ENCODE measurements at regions not wholly inside any gene's neighbourhood (a gene's known extent, or its start where the extent isn't known, plus 50 kb on each side); places are given as distances from the start of the nearest gene placed in this dataset.
"Not testable (repeated sequence)": the region's sequence is repeated elsewhere in the genome, so short reads cannot be mapped to it uniquely, and the experiment has no call there.

- TF ChIP-seq, protein P1, sequence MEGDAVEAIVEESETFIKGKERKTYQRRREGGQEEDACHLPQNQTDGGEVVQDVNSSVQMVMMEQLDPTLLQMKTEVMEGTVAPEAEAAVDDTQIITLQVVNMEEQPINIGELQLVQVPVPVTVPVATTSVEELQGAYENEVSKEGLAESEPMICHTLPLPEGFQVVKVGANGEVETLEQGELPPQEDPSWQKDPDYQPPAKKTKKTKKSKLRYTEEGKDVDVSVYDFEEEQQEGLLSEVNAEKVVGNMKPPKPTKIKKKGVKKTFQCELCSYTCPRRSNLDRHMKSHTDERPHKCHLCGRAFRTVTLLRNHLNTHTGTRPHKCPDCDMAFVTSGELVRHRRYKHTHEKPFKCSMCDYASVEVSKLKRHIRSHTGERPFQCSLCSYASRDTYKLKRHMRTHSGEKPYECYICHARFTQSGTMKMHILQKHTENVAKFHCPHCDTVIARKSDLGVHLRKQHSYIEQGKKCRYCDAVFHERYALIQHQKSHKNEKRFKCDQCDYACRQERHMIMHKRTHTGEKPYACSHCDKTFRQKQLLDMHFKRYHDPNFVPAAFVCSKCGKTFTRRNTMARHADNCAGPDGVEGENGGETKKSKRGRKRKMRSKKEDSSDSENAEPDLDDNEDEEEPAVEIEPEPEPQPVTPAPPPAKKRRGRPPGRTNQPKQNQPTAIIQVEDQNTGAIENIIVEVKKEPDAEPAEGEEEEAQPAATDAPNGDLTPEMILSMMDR (IDR thresholded peaks at IDR 0.05; ENCODE audit: control extremely low read depth, extremely low read depth, low read depth, missing control alignments) = no peak
Measured at GRCh38 chr11:103735497-103736032, 300.9 kb upstream of the DDI1 start.

GRCh38 chr11:103736315-103737036 is 300.0 kb upstream of the DDI1 start:
- POLR2A ChIA-PET = no interaction called here
- TF ChIP-seq, protein P1 (IDR thresholded peaks at IDR 0.05; ENCODE audit: control extremely low read depth, extremely low read depth, low read depth, missing control alignments) = no peak
- CTCF ChIA-PET = no interaction called here
- no peak for DNase-seq (ENCODE audit: extremely low spot score)

More at GRCh38 chr11:103735497-103736032, 300.9 kb upstream of the DDI1 start:
- no peak for DNase-seq (ENCODE audit: extremely low spot score)
- ChIA-PET POLR2A (no interaction called here), CTCF (no interaction called here)

DNA sequence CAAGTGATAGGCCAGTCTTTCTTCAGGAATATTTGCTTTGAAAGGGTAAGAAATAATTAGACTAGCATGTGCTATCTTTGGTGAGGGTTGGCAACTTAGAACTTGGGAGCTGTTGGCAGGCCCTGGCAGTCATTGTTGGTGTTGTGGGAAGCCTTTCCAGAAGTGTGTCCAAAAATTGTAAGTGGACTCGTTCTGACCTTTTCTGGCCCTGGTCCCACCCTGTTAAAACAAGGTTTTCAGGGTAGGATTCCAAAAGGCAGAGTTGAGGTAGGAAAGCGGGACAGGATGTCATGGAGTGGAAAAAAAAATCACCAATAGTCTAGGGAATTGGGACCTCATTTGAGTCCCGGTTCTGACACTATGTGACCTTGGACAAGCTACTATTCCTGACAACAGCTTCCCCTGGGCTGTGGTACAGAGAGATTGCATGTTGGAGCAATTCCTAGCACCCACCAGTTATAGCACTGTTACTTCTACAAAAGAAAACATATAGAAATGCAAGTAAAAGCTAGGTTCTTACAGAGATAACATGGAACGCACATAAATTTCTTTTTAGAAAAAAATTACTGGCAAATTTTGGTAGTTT is 299.3 kb upstream of the DDI1 start:
- TF ChIP-seq, protein P1 (IDR thresholded peaks at IDR 0.05; ENCODE audit: control extremely low read depth, extremely low read depth, low read depth, missing control alignments) = no peak
- CTCF ChIA-PET = no interaction called here
- DNase-seq (ENCODE audit: extremely low spot score) = no peak
- POLR2A ChIA-PET = no interaction called here

GRCh38 chr11:103737747-103738146 is 298.7 kb upstream of the DDI1 start:
- no peak for DNase-seq (ENCODE audit: extremely low spot score)
- ChIA-PET CTCF (no interaction called here), POLR2A (no interaction called here)
- TF ChIP-seq, protein P1 (IDR thresholded peaks at IDR 0.05; ENCODE audit: control extremely low read depth, extremely low read depth, low read depth, missing control alignments) = no peak

DNA sequence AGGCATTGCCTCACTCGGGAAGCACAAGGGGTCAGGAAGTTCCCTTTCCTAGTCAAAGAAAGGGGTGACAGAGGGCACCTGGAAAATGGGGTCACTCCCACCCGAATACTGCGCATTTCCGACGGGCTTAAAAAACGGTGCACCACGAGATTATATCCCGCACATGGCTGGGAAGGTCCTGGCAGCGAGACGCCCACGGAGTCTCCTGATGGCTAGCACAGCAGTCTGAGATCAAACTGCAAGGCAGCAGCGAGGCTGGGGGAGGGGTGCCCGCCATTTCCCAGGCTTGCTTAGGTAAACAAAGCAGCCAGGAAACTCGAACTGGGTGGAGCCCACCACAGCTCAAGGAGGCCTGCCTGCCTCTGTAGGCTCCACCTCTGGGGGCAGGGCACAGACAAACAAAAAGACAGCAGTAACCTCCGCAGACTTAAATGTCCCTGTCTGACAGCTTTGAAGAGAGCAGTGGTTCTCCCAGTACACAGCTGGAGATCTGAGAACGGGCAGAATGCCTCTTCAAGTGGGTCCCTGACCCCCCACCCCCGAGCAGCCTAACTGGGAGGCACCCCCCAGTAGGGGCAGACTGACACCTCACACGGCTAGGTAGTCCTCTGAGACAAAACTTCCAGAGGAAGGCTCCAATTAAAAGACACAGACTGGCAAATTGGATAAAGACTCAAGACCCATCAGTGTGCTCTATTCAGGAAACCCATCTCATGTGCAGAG is 297.2 kb upstream of the DDI1 start:
- POLR2A ChIA-PET; CTCF ChIA-PET; DNase-seq (ENCODE audit: extremely low spot score): not testable (repeated sequence)

DNA sequence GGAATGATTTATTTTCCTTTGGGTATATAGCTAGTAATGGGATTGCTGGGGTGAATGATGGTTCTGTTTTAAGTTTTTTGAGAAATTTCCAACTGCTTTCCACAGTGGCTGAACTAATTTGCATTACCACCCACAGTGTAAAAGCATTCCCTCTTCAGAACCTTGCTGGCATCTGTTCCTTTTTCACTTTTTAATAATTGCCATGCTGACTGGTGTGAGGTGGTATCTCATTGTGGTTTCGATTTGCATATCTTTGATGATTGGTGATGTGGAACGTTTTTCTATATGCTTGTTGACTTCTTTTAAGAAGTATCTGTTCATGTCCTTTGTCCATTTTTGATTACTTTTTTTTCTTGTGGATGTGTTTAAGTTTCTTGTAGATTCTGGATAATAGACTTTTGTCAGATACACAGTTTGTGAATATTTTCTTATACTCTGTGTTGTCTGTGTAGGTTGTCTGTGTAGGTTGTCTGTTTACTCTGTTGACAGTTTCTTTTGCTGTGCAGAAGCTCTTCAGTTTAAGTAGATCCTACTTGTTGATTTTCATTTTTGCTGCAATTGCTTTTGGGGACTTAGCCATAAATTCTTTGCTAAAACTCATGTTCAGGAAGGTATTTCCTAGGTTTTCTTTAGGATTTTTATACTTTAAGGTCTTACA is 291.8 kb upstream of the DDI1 start:
- DNase-seq (ENCODE audit: extremely low spot score) = no peak
- TF ChIP-seq, protein P1 (IDR thresholded peaks at IDR 0.05; ENCODE audit: control extremely low read depth, extremely low read depth, low read depth, missing control alignments) = no peak
- CTCF ChIA-PET = interaction anchor here (1.2 kb wide), 1 partner anchor 13 kb away, joined by 3 read pairs; no protein-coding TSS in a partner anchor
- POLR2A ChIA-PET = no interaction called here
